ENCODE measurements at regions not wholly inside any gene's neighbourhood (a gene's known extent, or its start where the extent isn't known, plus 50 kb on each side); places are given as distances from the start of the nearest gene placed in this dataset.
A peak's percentile ranks its signal among the peaks of the same experiment; 100 is the strongest.
"Not testable (repeated sequence)": the region's sequence is repeated elsewhere in the genome, so short reads cannot be mapped to it uniquely, and the experiment has no call there.

DNA sequence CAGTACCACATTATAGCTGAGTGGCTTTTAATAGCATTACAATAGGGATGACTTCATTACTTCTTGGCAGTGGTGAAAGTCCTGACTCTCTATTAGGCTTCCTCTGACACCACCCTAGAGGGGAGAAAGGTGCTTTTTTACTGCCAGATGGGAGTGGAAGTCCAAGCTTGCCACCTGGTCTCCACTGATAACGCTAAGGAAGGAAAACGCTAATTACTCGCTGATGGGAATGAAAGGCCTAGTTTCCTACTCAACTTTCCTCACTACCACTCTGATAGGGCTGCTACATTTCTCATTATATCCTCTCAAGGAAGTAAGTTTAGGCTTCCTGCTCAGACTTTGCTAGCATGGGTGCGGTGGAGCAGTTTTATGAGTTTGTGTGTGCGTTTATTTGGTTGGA is 62.3 kb upstream of the PAGE3 start:
- DNase-seq (ENCODE audit: low read depth in 2 of 2), result peak; percentile 47 to 71

DNA sequence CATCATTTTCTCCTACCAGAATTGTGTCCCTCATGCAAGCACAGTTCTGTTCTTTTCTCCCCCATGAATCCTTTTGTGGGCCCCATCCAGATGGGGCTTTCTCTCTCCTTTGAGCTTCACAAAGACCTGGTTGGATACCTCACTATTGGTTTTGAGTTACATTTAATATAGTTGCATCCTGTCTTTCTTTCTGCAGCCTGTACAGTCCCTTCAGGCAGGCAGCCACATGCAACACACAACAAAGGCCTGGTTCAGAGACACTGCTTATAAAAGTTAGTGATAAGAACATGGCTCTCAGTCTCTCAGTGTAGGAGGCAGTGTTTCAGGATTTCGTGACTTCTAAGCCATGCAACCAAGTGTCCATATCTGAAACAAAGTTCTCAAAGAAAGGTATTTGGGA is 70.6 kb upstream of the PAGE3 start:
- no peak for DNase-seq (ENCODE audit: low read depth in 2 of 2)

DNA sequence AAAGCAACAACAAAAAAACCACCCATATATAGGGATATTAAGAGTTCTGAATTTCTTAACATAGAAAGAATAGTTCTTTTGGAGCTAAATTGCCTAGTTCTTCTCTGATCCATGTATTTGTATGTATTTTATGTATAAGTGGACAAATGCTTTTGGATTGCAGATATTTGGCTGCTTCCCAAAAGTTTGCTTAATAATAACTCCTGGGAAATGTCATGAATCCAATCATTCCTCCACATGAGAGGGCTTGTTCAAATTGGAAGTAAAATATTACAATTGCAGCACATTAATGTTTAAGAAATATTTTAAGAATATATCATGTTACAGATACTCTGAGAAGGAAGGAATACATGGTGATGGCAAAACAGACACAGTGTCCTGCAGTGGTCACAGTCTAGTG is 71.5 kb upstream of the PAGE3 start:
- DNase-seq (ENCODE audit: low read depth in 2 of 2), result no peak

GRCh38 chrX:55340896-55341433 is 76.2 kb upstream of the PAGE3 start:
- DNase-seq (ENCODE audit: low read depth in 2 of 2), result no peak

- peak; percentile 14 to 28 for DNase-seq (ENCODE audit: low read depth in 2 of 2)
These were observed 78.1 kb upstream of the PAGE3 start for GRCh38 chrX:55342533-55343501.

DNA sequence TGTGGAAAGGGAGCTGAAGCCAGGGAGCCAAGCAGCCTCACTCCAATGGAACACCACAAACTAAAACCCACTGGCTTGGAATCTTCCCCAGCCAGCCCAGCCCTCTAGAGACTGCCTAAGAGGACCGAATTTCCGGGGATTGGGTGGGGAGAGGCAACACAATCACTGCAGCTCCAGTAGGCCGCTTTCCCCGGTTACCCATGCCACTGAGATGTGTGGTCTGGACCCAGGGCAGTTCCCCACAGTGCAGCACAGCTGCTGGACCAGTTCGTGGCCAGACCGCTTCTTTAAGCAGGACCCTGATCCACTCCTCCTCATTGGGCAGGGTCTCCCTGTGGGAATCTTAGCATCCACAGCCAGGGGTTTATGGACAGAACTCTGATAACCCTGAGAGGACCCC is 91.9 kb upstream of the PAGE3 start:
- no peak for DNase-seq (ENCODE audit: low read depth in 2 of 2)

- DNase-seq (ENCODE audit: low read depth in 2 of 2), result no peak
These were observed 92.5 kb upstream of the PAGE3 start for GRCh38 chrX:55357236-55357635.

DNA sequence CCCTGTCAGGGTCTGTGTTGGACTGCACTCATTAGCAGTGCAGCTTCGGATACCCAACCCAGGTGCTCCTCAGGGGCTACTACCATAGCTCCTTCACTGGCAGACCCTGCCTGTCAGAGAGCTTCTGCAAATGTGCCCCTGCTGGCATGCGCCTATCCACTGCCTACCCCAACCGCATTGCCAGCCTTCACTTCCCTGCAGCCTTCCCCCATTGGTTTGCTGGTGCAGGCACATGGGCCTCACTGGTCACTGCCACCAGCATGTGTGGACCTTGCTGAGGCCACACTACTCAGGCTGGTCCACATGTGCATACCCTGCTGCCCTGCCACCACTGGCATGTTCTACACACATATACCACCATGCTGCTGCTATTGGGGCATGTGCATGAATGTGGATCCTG is 72.5 kb upstream of the MAGEH1 start:
- no peak for DNase-seq (ENCODE audit: low read depth in 2 of 2)

GRCh38 chrX:55389376-55389775 is 62.6 kb upstream of the MAGEH1 start:
- no peak for DNase-seq (ENCODE audit: low read depth in 2 of 2)

- DNase-seq (ENCODE audit: low read depth in 2 of 2), result not testable (repeated sequence)
These were observed 55.1 kb upstream of the MAGEH1 start for GRCh38 chrX:55396836-55397235.

Data from dermis microvascular lymphatic vessel endothelial cell (primary cell).